ENCODE measurements at regions not wholly inside any gene's neighbourhood (a gene's known extent, or its start where the extent isn't known, plus 50 kb on each side); places are given as distances from the start of the nearest gene placed in this dataset.

DNA sequence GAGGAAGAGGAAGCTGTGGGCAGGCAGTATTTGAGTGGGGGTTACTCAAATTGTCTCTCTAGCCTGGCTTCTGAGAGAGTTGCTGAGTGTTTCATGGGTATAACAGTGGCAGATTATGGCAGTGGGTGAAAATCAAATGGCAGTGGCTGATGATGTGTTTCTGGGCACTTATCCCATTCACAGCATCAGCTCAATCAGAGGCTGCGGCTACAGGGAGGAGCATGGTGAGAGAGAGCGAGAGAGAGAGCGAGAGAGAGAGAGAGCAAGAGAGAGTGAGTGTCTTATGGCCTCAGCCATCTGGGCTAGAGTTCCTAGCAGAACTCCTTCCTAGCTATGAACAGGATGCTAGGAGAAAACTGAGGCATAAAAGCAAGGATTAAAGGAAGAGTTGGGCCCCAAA, 178.9 kb downstream of the OLFM4 start:
- H3K36me3 Mint-ChIP-seq (ENCODE audit: low read depth) = no peaks in the 10 kb centered on the region
- H3K9me3 ChIP-seq (ENCODE audit: control insufficient read depth, low read length) = no peaks in the 10 kb centered on the region
- H3K9me3 Mint-ChIP-seq = no peaks in the 10 kb centered on the region
- no peak overlapping the region for H3K4me3 ChIP-seq (ENCODE audit: low read length)
- H3K4me1 ChIP-seq (ENCODE audit: control insufficient read depth, insufficient read depth, low read length) = no peaks in the 10 kb centered on the region
- WGBS, 2 experiments (ENCODE audit: insufficient coverage in 1 of 2, insufficient read length in 1 of 2) = 89 to 100% methylated on average over 2 to 3 of the region's 3 CpGs
- H3K27me3 Mint-ChIP-seq (ENCODE audit: insufficient read depth) = peaks cover 50% of the 10 kb centered on the region
- no peak overlapping the region for H3K4me3 Mint-ChIP-seq
- TF ChIP-seq, protein P1, sequence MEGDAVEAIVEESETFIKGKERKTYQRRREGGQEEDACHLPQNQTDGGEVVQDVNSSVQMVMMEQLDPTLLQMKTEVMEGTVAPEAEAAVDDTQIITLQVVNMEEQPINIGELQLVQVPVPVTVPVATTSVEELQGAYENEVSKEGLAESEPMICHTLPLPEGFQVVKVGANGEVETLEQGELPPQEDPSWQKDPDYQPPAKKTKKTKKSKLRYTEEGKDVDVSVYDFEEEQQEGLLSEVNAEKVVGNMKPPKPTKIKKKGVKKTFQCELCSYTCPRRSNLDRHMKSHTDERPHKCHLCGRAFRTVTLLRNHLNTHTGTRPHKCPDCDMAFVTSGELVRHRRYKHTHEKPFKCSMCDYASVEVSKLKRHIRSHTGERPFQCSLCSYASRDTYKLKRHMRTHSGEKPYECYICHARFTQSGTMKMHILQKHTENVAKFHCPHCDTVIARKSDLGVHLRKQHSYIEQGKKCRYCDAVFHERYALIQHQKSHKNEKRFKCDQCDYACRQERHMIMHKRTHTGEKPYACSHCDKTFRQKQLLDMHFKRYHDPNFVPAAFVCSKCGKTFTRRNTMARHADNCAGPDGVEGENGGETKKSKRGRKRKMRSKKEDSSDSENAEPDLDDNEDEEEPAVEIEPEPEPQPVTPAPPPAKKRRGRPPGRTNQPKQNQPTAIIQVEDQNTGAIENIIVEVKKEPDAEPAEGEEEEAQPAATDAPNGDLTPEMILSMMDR (conservative IDR thresholded peaks at IDR 0.05) = no peak
- no peak overlapping the region for H3K9ac ChIP-seq (ENCODE audit: extremely low read depth, low read length, poor library complexity, severe bottlenecking)
- peaks cover 49% of the 10 kb centered on the region for H3K27me3 ChIP-seq (ENCODE audit: control insufficient read depth, insufficient read depth, low read length, poor library complexity, severe bottlenecking)
- no peaks in the 10 kb centered on the region for H3K4me1 Mint-ChIP-seq
- no peak for DNase-seq
- H3K27ac Mint-ChIP-seq = no peak overlapping the region
- H3K27ac ChIP-seq (ENCODE audit: low read depth, low read length) = no peak overlapping the region
- no peaks in the 10 kb centered on the region for H3K36me3 ChIP-seq (ENCODE audit: control insufficient read depth, insufficient read depth, low read length)

DNA sequence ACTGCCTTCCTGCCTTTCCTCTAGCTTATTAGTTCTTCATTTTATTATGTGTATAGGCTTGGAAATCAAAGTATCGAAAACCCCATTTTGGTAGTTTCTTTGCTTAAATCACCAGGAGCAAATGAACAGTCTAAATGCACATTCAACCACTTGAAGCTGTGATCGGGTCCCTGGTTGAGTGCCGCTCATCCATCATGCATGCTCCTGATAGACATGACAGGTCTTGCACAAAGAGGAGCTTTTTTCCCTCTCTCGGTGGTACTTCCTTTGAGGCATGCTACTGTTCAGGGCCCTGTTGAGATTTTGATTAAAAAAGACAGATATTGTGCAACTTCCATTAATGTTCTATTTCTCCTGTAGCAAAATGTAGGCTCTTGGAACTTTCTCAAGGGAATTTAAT, 185.8 kb downstream of the OLFM4 start:
- no peaks in the 10 kb centered on the region for H3K4me1 Mint-ChIP-seq
- no peaks in the 10 kb centered on the region for H3K36me3 ChIP-seq (ENCODE audit: control insufficient read depth, insufficient read depth, low read length)
- H3K27me3 Mint-ChIP-seq (ENCODE audit: insufficient read depth) = peaks cover 17% of the 10 kb centered on the region
- no peaks in the 10 kb centered on the region for H3K36me3 Mint-ChIP-seq (ENCODE audit: low read depth)
- H3K4me3 Mint-ChIP-seq = no peak overlapping the region
- no peak for DNase-seq
- no peaks in the 10 kb centered on the region for H3K9me3 ChIP-seq (ENCODE audit: control insufficient read depth, low read length)
- H3K9me3 Mint-ChIP-seq = no peaks in the 10 kb centered on the region
- H3K27me3 ChIP-seq (ENCODE audit: control insufficient read depth, insufficient read depth, low read length, poor library complexity, severe bottlenecking) = peaks cover 7% of the 10 kb centered on the region
- no peak overlapping the region for H3K27ac Mint-ChIP-seq
- no peak overlapping the region for H3K9ac ChIP-seq (ENCODE audit: extremely low read depth, low read length, poor library complexity, severe bottlenecking)
- no peak overlapping the region for H3K4me3 ChIP-seq (ENCODE audit: low read length)
- H3K4me1 ChIP-seq (ENCODE audit: control insufficient read depth, insufficient read depth, low read length) = no peaks in the 10 kb centered on the region
- WGBS, 2 experiments (ENCODE audit: insufficient coverage in 1 of 2, insufficient read length in 1 of 2) = 67 to 87% methylated on average over 1 to 4 of the region's 4 CpGs
- TF ChIP-seq, protein P1 (conservative IDR thresholded peaks at IDR 0.05) = no peak
- peak overlapping the region; percentile 50 for H3K27ac ChIP-seq (ENCODE audit: low read depth, low read length)

DNA sequence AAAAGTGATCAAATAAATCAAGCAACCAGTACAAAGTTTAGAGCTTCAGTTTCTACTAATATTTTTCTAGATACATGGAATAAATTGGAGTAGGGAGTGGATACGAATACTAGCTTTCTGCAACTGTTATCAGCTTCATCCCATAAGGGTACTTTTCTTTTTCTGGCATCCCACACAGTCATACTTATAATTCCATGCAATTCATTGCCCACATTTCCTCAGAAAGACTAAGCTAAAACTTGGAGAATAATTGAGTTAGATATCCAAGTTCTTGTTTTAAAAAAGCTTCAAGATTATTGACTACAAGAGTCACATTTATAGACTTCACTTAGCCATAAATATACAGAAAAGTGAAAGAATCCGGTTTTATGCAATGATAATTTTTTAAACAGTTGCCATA, 186.9 kb downstream of the OLFM4 start:
- H3K27me3 Mint-ChIP-seq (ENCODE audit: insufficient read depth) = peaks cover 17% of the 10 kb centered on the region
- TF ChIP-seq, protein P1 (conservative IDR thresholded peaks at IDR 0.05) = no peak
- Histone ChIP-seq H3K4me1 (ENCODE audit: control insufficient read depth, insufficient read depth, low read length) (no peaks in the 10 kb centered on the region), H3K27me3 (ENCODE audit: control insufficient read depth, insufficient read depth, low read length, poor library complexity, severe bottlenecking) (peaks cover 7% of the 10 kb centered on the region), H3K9ac (ENCODE audit: extremely low read depth, low read length, poor library complexity, severe bottlenecking) (no peak overlapping the region), H3K4me3 (ENCODE audit: low read length) (no peak overlapping the region), H3K36me3 (ENCODE audit: control insufficient read depth, insufficient read depth, low read length) (no peaks in the 10 kb centered on the region), H3K27ac (ENCODE audit: low read depth, low read length) (no peak overlapping the region), H3K9me3 (ENCODE audit: control insufficient read depth, low read length) (no peaks in the 10 kb centered on the region)
- H3K4me3 Mint-ChIP-seq = no peak overlapping the region
- DNase-seq = no peak
- H3K27ac Mint-ChIP-seq = no peak overlapping the region
- no peaks in the 10 kb centered on the region for H3K36me3 Mint-ChIP-seq (ENCODE audit: low read depth)
- H3K9me3 Mint-ChIP-seq = no peaks in the 10 kb centered on the region
- WGBS, 2 experiments (ENCODE audit: insufficient coverage in 1 of 2, insufficient read length in 1 of 2) = 83 to 89% methylated on average over 1 of the region's 2 CpGs
- H3K4me1 Mint-ChIP-seq = no peaks in the 10 kb centered on the region
